HG03060 (cell line): ENCODE measurements at regions not wholly inside any gene's neighbourhood (a gene's known extent, or its start where the extent isn't known, plus 50 kb on each side); places are given as distances from the start of the nearest gene placed in this dataset.

ENCODE experiments used
- ATAC-seq: cut with Tn5 transposase; IDR thresholded peaks from one replicate; pipeline ENCODE4 v1.9.1; 2021; ENCODE audit warnings: low read depth, moderate number of reproducible peaks; ENCODE audit not compliant: unreplicated experiment

- no peak for ATAC-seq
Observed at GRCh38 chr3:8236264-8236663, 265.4 kb upstream of the LMCD1 start.

GRCh38 chr3:8237893-8238292 lies 263.7 kb upstream of the LMCD1 start:
- no peak for ATAC-seq

DNA sequence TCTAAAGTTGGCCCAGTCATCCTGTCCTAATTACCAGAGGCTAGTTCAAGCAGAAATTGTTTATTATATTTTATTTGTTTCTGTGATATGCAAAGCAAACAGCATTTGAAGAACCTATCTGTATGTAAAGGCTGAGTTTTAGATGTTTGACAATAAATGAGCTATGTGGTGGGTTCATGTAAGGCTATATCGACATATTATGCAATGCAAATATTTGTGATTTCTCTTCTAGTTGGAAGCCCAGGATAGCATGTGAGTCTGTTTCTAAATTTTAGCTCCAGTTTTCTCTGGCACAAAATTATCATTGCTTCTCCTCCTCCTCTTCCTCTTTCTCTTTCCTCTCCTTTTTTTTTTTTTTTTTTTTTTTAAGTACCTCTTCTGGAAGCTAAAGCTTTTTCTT lies 263.2 kb upstream of the LMCD1 start:
- ATAC-seq: no peak

DNA sequence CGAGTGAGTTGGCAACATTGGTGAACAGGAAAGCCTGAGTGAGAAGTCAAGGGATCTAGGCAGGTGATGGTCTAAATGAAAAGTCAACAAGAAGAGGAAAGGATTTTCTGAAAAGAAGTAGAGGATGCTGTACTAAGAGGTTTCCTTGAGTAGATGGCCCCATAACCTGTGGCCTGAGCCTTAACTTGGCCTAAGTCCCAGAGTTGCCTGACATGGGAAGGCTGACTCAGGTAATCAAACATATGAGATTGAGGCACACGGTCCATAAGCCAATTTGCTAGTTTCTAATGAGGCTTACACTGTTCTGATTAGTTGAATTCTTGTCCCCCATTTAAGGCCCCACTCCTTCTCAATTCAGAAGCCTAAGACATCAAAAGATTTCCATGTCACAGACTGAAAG lies 262.5 kb upstream of the LMCD1 start:
- ATAC-seq: no peak

DNA sequence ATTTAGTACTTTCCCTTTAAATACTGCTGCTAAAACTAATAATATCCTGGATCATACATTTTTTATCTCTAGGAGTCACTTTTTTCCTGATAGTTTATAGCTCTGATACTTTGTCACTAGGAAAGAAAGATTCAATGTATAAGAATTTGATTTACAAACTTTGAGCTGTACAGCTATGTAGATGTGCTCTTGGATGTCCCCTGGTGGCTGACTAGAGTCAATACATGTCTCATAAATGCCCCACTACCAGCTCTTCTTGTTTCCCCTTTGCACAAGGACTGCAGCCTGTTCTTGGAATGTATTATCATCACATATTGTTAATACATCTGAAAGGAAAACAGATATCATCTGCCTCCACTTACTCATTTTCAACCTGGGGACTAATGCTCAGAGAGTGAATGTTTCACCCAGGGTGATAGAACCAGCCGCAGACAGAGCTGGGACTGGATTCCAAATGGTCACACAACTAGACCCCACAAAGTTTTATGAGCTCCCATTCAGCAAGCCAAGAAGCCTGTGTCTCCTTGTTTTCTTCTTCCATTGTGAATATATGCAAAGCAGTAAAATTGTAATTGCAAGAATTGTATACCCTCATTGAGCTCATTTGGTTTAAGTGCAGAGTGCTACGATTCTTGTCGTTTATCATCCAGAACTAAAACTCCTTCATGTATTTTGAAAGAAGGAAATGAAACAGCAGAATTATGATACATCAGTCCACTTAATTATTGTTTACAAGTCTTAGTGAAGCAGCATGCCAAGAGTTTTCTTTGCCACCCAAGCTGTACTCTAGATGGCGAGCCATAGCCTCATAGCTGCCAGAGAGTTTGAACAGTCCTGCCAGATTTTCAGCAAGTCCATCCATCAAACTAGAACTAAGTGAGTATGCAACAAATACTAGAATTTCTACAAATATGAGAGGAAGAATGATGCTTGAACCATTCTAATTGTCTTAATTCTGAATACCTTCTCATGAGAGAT lies 261.6 kb upstream of the LMCD1 start:
- peak; percentile 82 for ATAC-seq

DNA sequence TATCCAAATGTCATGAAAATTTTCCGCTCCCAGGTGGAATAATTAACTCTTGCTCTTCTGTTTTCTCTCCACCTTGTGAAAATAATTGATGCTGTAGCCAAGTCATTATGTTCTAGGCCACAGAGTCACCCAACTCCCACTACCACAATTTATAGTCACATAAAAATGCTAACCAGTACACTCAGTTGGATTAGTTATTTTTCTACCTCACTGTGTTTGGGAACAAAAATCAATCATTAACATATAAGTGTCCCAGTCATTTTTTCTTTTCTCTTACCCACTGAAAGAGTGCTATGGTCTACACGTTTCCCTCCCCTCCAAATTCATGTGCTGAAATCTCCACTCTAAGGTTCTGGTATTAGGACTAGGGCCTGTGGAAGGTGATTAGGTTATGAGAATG lies 255.6 kb upstream of the LMCD1 start:
- ATAC-seq: no peak

- no peak for ATAC-seq
Observed at GRCh38 chr3:8253201-8253600, 248.4 kb upstream of the LMCD1 start.

DNA sequence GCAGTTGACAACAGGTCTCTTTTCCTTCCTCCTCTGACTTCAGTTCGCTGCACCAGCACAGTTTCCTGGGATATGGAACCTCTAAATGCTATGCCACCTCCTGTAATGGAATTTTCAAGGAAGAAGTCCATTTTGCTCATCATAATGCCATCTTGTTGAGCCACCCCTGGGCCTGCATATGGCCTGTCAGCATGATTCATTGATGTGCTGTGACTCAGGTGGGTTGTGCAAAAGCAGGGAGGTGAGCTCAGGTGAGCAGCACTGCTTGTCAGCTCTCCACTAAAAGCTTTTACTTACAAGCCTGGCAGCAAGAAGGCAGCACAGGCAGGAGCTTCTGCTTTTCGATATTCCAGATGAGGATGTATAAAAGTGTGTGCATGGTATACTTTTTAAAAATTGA lies 247.1 kb upstream of the LMCD1 start:
- ATAC-seq: no peak

- ATAC-seq: no peak
Observed at GRCh38 chr3:8255725-8256124, 245.9 kb upstream of the LMCD1 start.

DNA sequence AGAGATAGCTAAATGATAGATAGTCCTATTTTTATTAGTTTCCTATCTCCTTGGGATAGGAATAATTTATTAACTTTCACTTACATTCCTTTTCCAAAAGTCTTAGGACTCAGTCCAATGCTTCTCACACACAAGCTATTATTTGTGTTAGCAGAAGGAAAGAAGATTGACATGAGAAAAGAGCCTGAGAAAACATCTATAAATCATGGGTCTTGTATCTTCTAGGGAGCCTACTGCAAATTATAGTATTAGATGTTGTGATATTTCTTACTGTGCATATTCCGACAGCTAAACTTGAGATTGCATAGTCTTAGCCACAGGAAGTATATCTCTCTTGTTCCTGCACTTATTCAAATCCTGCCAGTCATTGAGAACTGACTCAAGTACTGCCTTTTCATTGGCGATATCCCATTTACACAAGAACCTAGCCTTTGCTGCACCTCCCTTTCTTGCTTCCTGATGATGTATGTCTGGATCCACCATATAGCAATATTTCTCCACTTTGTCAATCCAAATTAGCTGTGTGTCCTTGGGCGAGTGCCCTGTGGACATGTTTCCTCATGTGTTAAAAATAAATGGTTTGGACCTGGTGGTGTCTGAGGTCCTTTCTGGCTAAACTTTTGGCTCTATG lies 245.1 kb upstream of the LMCD1 start:
- ATAC-seq: no peak

GRCh38 chr3:8261018-8261417 lies 240.6 kb upstream of the LMCD1 start:
- ATAC-seq: no peak

GRCh38 chr3:8266730-8267131 lies 234.9 kb upstream of the LMCD1 start:
- no peak for ATAC-seq

- no peak for ATAC-seq
Observed at GRCh38 chr3:8273479-8273878, 228.1 kb upstream of the LMCD1 start.

- no peak for ATAC-seq
Observed at GRCh38 chr3:8276056-8276455, 225.6 kb upstream of the LMCD1 start.

DNA sequence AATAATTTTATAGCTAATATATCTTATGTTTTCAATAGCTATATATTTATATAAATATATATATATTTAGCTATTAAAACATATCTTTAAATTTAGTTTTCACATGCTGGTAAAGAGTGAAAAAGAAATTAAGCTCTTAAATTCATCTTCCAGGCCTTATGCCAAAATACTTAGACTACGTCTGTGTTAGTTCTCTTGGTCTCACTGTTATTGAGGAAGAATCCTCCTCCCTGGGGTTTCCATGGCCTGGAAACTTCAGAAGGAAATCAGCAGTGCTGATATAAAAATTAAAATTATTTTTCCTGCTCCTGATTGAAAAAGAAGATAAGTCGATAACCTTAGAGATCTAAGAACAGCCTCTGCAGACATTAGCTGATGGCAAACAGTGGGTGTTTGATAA lies 225.1 kb upstream of the LMCD1 start:
- ATAC-seq: no peak

DNA sequence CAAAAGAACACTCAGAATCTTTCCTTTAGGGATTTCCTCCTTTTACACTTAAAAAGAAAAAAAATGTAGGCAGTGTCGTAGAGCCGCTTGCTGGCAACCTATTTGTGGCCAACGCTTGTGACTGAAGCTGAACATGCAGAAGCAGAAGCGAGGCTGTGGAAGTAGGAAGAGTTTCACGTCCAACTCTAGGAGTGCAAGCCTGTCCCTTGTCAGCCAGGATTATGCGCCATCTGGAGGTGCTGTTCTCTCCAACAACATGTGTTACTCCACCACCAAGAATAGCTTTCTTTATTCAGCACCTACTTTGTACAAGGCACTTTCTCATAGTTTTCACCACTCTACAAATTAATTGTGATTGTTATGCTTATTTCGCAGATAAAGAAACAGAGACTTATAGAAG lies 223.2 kb upstream of the LMCD1 start:
- ATAC-seq: no peak

- no peak for ATAC-seq
Observed at GRCh38 chr3:8279476-8279875, 222.1 kb upstream of the LMCD1 start.

GRCh38 chr3:8279886-8280550 lies 221.6 kb upstream of the LMCD1 start:
- ATAC-seq: no peak

DNA sequence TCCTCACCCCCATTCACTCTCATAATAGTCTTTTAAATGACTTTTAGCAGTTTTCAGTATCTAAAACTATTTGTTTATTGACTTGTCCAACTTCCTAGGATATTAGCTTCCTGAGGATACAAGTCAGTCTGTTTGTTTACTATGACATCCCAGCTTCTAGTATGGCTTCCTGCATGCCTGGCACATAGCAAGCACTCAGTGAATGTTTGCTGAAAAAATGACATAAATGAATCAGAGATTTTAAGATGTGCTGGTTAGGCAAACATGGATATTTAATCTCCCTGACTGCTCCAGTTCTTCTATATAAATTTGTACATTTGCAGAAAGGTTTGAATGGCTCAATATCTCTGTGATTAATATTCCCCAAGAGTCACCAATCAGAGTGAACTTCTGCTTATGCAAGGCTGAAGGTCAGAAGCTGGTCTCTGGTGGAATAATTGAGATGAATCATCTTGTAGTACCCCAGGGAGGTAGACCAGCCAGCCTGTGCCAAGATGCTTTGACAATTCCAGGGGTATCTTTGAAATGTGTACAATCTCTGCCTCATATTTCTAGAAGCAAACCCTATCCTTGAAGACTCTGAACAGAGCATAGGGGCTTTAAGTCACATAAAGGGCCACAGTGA lies 219.0 kb upstream of the LMCD1 start:
- no peak for ATAC-seq

- ATAC-seq: no peak
Observed at GRCh38 chr3:8283193-8283592, 218.4 kb upstream of the LMCD1 start.

DNA sequence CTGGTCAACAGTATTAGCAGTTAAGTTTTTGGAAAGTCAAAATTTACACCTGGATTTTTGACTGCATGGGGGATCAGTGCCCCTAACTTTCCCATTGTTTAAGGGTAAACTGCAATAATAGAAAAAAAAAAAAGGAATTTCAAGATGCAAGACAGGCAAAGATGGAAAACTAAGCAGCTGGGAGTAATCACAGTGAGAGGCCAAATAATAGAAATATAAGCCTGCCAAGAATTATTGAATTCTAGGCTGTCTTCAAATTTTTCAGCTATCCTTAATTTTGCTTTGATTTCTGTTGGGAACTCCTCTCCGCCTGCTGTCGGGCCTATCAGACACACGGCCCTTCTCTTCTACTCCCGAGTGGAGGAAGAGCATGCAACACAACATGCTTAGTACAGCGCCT lies 215.5 kb upstream of the LMCD1 start:
- ATAC-seq: no peak
